ENCODE measurements at regions not wholly inside any gene's neighbourhood (a gene's known extent, or its start where the extent isn't known, plus 50 kb on each side); places are given as distances from the start of the nearest gene placed in this dataset.

GRCh38 chr2:21280793-21281192, 157.0 kb downstream of the TDRD15 start:
- H3K4me1 ChIP-seq (ENCODE audit: control insufficient read depth, insufficient read depth, low read length) = no peaks in the 10 kb centered on the region
- ChIA-PET POLR2A (interaction anchor here (0.6 kb wide), 1 partner anchor 771 kb away, joined by 3 read pairs; no protein-coding TSS in a partner anchor), CTCF (interaction anchor here (2.6 kb wide), 1 partner anchor 37 kb away, joined by 9 read pairs; no protein-coding TSS in a partner anchor)
- H3K27ac ChIP-seq (ENCODE audit: extremely low read depth, low read depth, low read length) = no peak overlapping the region
- H3K9me3 ChIP-seq (ENCODE audit: control insufficient read depth, insufficient read depth, low read depth, low read length) = no peaks in the 10 kb centered on the region
- no peaks in the 10 kb centered on the region for H3K36me3 ChIP-seq (ENCODE audit: control insufficient read depth in 2 of 2, insufficient read depth in 1 of 2, low read length in 2 of 2)
- TF ChIP-seq ZSCAN30 (tag by site-specific recombination; IDR thresholded peaks at IDR 0.05) = no peak
- TF ChIP-seq SCRT2 (tag by site-specific recombination; IDR thresholded peaks at IDR 0.05) = peak; percentile 44; the same call in 1 of the 2 replicates
- H3K4me3 ChIP-seq (ENCODE audit: low read depth, low read length) = no peak overlapping the region

GRCh38 chr2:21281384-21281783, 157.6 kb downstream of the TDRD15 start:
- CTCF ChIA-PET = interaction anchor here (0.7 to 2.6 kb wide), 2 partner anchors 37 to 113 kb away, joined by 3 to 9 read pairs; no protein-coding TSS in a partner anchor
- H3K4me1 ChIP-seq (ENCODE audit: control insufficient read depth, insufficient read depth, low read length) = no peaks in the 10 kb centered on the region
- POLR2A ChIA-PET = no interaction called here
- no peaks in the 10 kb centered on the region for H3K36me3 ChIP-seq (ENCODE audit: control insufficient read depth in 2 of 2, insufficient read depth in 1 of 2, low read length in 2 of 2)
- no peaks in the 10 kb centered on the region for H3K9me3 ChIP-seq (ENCODE audit: control insufficient read depth, insufficient read depth, low read depth, low read length)
- H3K4me3 ChIP-seq (ENCODE audit: low read depth, low read length) = no peak overlapping the region
- no peak overlapping the region for H3K27ac ChIP-seq (ENCODE audit: extremely low read depth, low read depth, low read length)
- TF ChIP-seq ZNF629 (tag by site-specific recombination; IDR thresholded peaks at IDR 0.05) = no peak
- TF ChIP-seq ZSCAN4 (tag by site-specific recombination; IDR thresholded peaks at IDR 0.05) = peak; percentile 63; the same call in 1 of the 2 replicates

GRCh38 chr2:21281791-21282514, 158.2 kb downstream of the TDRD15 start:
- H3K36me3 ChIP-seq (ENCODE audit: control insufficient read depth in 2 of 2, insufficient read depth in 1 of 2, low read length in 2 of 2) = no peaks in the 10 kb centered on the region
- no peaks in the 10 kb centered on the region for H3K4me1 ChIP-seq (ENCODE audit: control insufficient read depth, insufficient read depth, low read length)
- no peak overlapping the region for H3K27ac ChIP-seq (ENCODE audit: extremely low read depth, low read depth, low read length)
- ChIA-PET POLR2A (no interaction called here), CTCF (interaction anchor here (0.7 kb wide), 1 partner anchor 114 kb away, joined by 3 read pairs; no protein-coding TSS in a partner anchor)
- TF ChIP-seq FEZF1 (tag by site-specific recombination; IDR thresholded peaks at IDR 0.05) = peak; percentile 84
- TF ChIP-seq ZNF747 (tag by site-specific recombination; IDR thresholded peaks at IDR 0.05) = no peak
- TF ChIP-seq ZSCAN4 (tag by site-specific recombination; IDR thresholded peaks at IDR 0.05) = no peak
- no peaks in the 10 kb centered on the region for H3K9me3 ChIP-seq (ENCODE audit: control insufficient read depth, insufficient read depth, low read depth, low read length)
- no peak overlapping the region for H3K4me3 ChIP-seq (ENCODE audit: low read depth, low read length)

- TF ChIP-seq ZNF23 (tag by site-specific recombination; IDR thresholded peaks at IDR 0.05; ENCODE audit: borderline replicate concordance) (no peak), SCRT2 (tag by site-specific recombination; IDR thresholded peaks at IDR 0.05) (no peak), IKZF3 (tag by site-specific recombination; IDR thresholded peaks at IDR 0.05) (no peak), RBAK (tag by site-specific recombination; IDR thresholded peaks at IDR 0.05) (no peak), ZNF292 (tag by site-specific recombination; IDR thresholded peaks at IDR 0.05; ENCODE audit: borderline replicate concordance, low read depth) (no peak), ZSCAN5A (tag by site-specific recombination; IDR thresholded peaks at IDR 0.05) (no peak), BCL11B (tag by site-specific recombination; IDR thresholded peaks at IDR 0.05; ENCODE audit: low read depth) (no peak), ZNF138 (tag by site-specific recombination; IDR thresholded peaks at IDR 0.05; ENCODE audit: borderline replicate concordance) (no peak), ZXDB (tag by site-specific recombination; IDR thresholded peaks at IDR 0.05) (no peak), ZNF580 (tag by site-specific recombination; IDR thresholded peaks at IDR 0.05) (no peak), ZNF514 (tag by site-specific recombination; IDR thresholded peaks at IDR 0.05) (no peak), ZNF791 (tag by site-specific recombination; IDR thresholded peaks at IDR 0.05) (no peak), CTCF (tag by site-specific recombination; IDR thresholded peaks at IDR 0.05) (no peak), ZFP37 (tag by site-specific recombination; IDR thresholded peaks at IDR 0.05) (no peak), ZFP3 (tag by site-specific recombination; IDR thresholded peaks at IDR 0.05; ENCODE audit: low read depth) (no peak), YY2 (tag by site-specific recombination; IDR thresholded peaks at IDR 0.05) (no peak), GLIS1 (tag by site-specific recombination; IDR thresholded peaks at IDR 0.05) (no peak)
- H3K27ac ChIP-seq (ENCODE audit: extremely low read depth, low read depth, low read length) = no peak overlapping the region
- CTCF ChIA-PET = interaction anchor here (0.7 kb wide), 1 partner anchor 36 kb away, joined by 3 read pairs; no protein-coding TSS in a partner anchor
These were observed 158.7 kb downstream of the TDRD15 start for GRCh38 chr2:21282515-21282898.

More at GRCh38 chr2:21282515-21282898, 158.7 kb downstream of the TDRD15 start:
- Histone ChIP-seq H3K9me3 (ENCODE audit: control insufficient read depth, insufficient read depth, low read depth, low read length) (no peaks in the 10 kb centered on the region), H3K4me1 (ENCODE audit: control insufficient read depth, insufficient read depth, low read length) (no peaks in the 10 kb centered on the region), H3K36me3 (ENCODE audit: control insufficient read depth in 2 of 2, insufficient read depth in 1 of 2, low read length in 2 of 2) (no peaks in the 10 kb centered on the region), H3K4me3 (ENCODE audit: low read depth, low read length) (no peak overlapping the region)
- POLR2A ChIA-PET = no interaction called here

All from HEK293 (cell line).